Karpas-422 (cell line): ENCODE measurements at regions not wholly inside any gene's neighbourhood (a gene's known extent, or its start where the extent isn't known, plus 50 kb on each side); places are given as distances from the start of the nearest gene placed in this dataset.

Source experiments
- DNase-seq: peaks from one replicate; pipeline ENCODE4 v3.0.0-alpha.2; 2015
- H2AFZ ChIP-seq: fragments of 200-600 bp; sonication (generic); 2 replicates; pipeline ENCODE4 v1.6.1; 2014; ENCODE audit warnings: antibody characterized with exemption, low read length, mixed read lengths
- H3K27ac ChIP-seq: fragments of 200-600 bp; sonication (generic); 2 replicates; pipeline ENCODE4 v1.5.1; 2014; ENCODE audit warnings: mild to moderate bottlenecking, low read length, moderate library complexity
- H3K27me3 ChIP-seq: fragments of 200-600 bp; sonication (generic); 2 replicates; pipeline ENCODE4 v1.6.1; 2014; ENCODE audit warnings: low read length, mixed read lengths
- H3K36me3 ChIP-seq: fragments of 200-600 bp; sonication (generic); 2 replicates; pipeline ENCODE4 v1.6.1; 2014; ENCODE audit warnings: low read length, mixed read lengths; ENCODE audit not compliant: insufficient read depth
- H3K4me1 ChIP-seq: fragments of 200-600 bp; sonication (generic); 2 replicates; pipeline ENCODE4 v1.6.1; 2014; ENCODE audit warnings: mild to moderate bottlenecking, low read length, mixed read lengths
- H3K4me2 ChIP-seq: fragments of 200-600 bp; sonication (generic); 2 replicates; pipeline ENCODE4 v1.6.1; 2014; ENCODE audit warnings: low read length, low read depth, mild to moderate bottlenecking; ENCODE audit not compliant: poor library complexity, severe bottlenecking
- H3K4me3 ChIP-seq: fragments of 200-600 bp; sonication (generic); 2 replicates; pipeline ENCODE4 v1.5.1; 2014; ENCODE audit warnings: mild to moderate bottlenecking, antibody characterized with exemption, low read length, mixed read lengths
- H3K79me2 ChIP-seq: fragments of 200-600 bp; sonication (generic); 2 replicates; pipeline ENCODE4 v1.6.1; 2014; ENCODE audit warnings: mild to moderate bottlenecking, low read length, mixed read lengths
- H3K9ac ChIP-seq: fragments of 200-600 bp; sonication (generic); 2 replicates; pipeline ENCODE4 v1.6.0; 2014; ENCODE audit warnings: low read length
- H3K9me2 ChIP-seq: fragments of 200-600 bp; sonication (generic), shearing (Covaris generic); replicated peaks from 2 replicates; pipeline ENCODE4 v1.6.0; 2014; ENCODE audit warnings: mild to moderate bottlenecking, low read length, moderate library complexity; ENCODE audit not compliant: insufficient read depth
- H3K9me3 ChIP-seq: fragments of 300-700, 200-600 bp; sonication (generic); 2 replicates; pipeline ENCODE4 v1.6.1; 2014; ENCODE audit warnings: low read length, mixed read lengths
- H4K20me1 ChIP-seq: fragments of 200-600 bp; sonication (generic); 2 replicates; pipeline ENCODE4 v1.6.1; 2014; ENCODE audit warnings: mild to moderate bottlenecking, antibody characterized with exemption, low read length, low read depth; ENCODE audit not compliant: insufficient read depth

GRCh38 chr13:80841414-80841813 lies 500.5 kb upstream of the SPRY2 start:
- DNase-seq: no peak
- Histone ChIP-seq H3K27me3 (no peaks in the 10 kb centered on the region), H4K20me1 (no peaks in the 10 kb centered on the region), H3K9ac (no peak overlapping the region), H3K79me2 (no peaks in the 10 kb centered on the region), H3K36me3 (no peaks in the 10 kb centered on the region), H3K27ac (no peak overlapping the region), H3K4me3 (no peak overlapping the region), H3K4me1 (no peaks in the 10 kb centered on the region), H3K4me2 (no peak overlapping the region), H3K9me3 (peaks cover 11% of the 10 kb centered on the region), H2AFZ (no peak overlapping the region), H3K9me2 (no peaks in the 10 kb centered on the region)

DNA sequence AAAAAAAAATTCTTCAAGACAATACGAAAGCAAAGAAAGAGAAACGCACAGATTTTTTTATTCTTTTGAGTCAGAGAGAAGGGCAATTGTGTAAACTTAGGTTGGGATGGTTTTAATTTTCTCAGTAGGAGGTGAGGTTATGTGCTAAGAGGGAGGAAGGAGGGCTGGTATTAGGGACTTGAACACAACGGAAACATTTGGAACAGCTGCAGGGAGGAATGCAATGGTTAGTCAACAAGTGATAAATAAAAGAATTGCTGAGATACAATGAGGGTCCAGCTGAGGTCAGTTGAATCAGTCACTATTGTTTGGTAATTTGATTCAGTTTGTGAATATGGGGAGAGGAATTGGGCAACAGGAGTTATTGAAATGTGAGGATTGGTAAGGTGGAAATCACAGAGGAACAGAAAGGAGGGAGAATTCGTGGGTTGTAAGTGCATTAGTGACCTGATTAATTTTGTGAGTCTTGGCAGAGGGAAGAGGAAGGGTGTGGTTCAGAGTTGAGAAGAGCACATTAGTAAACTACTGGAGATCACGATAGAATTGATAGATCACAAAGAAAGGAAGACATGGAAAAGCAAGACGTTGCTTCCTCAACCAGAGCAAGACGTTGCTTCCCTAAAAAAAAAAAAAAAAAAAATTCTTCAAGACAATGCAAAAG lies 499.5 kb upstream of the SPRY2 start:
- Histone ChIP-seq H3K79me2 (no peaks in the 10 kb centered on the region), H3K36me3 (no peaks in the 10 kb centered on the region), H3K27ac (no peak overlapping the region), H3K9me2 (no peaks in the 10 kb centered on the region), H2AFZ (no peak overlapping the region), H3K4me2 (no peak overlapping the region), H3K4me3 (no peak overlapping the region), H3K9me3 (peaks cover 18% of the 10 kb centered on the region), H3K27me3 (no peaks in the 10 kb centered on the region), H3K9ac (no peak overlapping the region), H4K20me1 (no peaks in the 10 kb centered on the region), H3K4me1 (no peaks in the 10 kb centered on the region)
- no peak for DNase-seq

- Histone ChIP-seq H4K20me1 (no peaks in the 10 kb centered on the region), H3K4me3 (no peak overlapping the region), H3K9ac (no peak overlapping the region), H3K9me2 (no peaks in the 10 kb centered on the region), H3K4me1 (no peaks in the 10 kb centered on the region), H3K79me2 (no peaks in the 10 kb centered on the region), H3K9me3 (peaks cover 22% of the 10 kb centered on the region), H3K36me3 (no peaks in the 10 kb centered on the region), H3K27ac (no peak overlapping the region), H2AFZ (no peak overlapping the region), H3K27me3 (no peaks in the 10 kb centered on the region), H3K4me2 (no peak overlapping the region)
- DNase-seq: no peak
These were observed 495.0 kb upstream of the SPRY2 start for GRCh38 chr13:80835902-80836301.

- no peaks in the 10 kb centered on the region for H3K4me1 ChIP-seq
- no peak overlapping the region for H3K4me2 ChIP-seq
- no peak overlapping the region for H3K9ac ChIP-seq
- H3K27me3 ChIP-seq: no peaks in the 10 kb centered on the region
- no peak for DNase-seq
- H4K20me1 ChIP-seq: no peaks in the 10 kb centered on the region
- H3K36me3 ChIP-seq: no peaks in the 10 kb centered on the region
- H3K9me3 ChIP-seq: peaks cover 28% of the 10 kb centered on the region
- H3K9me2 ChIP-seq: no peaks in the 10 kb centered on the region
- H2AFZ ChIP-seq: no peak overlapping the region
- no peak overlapping the region for H3K27ac ChIP-seq
- H3K4me3 ChIP-seq: no peak overlapping the region
- H3K79me2 ChIP-seq: no peaks in the 10 kb centered on the region
These were observed 489.5 kb upstream of the SPRY2 start for GRCh38 chr13:80830431-80830830.

- peaks cover 32% of the 10 kb centered on the region for H3K9me3 ChIP-seq
- H3K9me2 ChIP-seq: no peaks in the 10 kb centered on the region
- DNase-seq: no peak
These were observed 487.8 kb upstream of the SPRY2 start for GRCh38 chr13:80828759-80829158.

DNA sequence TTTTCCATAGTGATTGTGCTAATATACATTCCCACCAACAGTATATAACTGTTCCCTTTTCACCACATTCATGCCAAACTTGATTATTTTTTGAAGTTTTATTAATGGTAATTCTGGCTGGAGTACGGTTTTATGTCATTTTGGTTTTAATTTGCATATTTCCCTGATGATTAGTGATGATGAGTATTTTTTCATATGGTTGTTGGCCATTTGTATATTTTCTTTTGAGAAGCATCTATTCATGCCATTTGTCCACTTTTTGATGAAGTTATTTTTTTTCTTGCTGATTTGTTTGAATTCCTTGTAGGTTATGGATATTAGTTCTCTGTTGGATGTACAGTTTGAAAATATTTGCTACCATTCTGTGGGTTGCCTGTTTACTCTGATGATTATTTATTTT lies 484.4 kb upstream of the SPRY2 start:
- Histone ChIP-seq H3K9me2 (no peaks in the 10 kb centered on the region), H3K9ac (no peak overlapping the region), H3K36me3 (no peaks in the 10 kb centered on the region), H2AFZ (no peak overlapping the region), H3K9me3 (peaks cover 42% of the 10 kb centered on the region), H3K4me1 (no peaks in the 10 kb centered on the region), H3K4me3 (no peak overlapping the region), H4K20me1 (no peaks in the 10 kb centered on the region), H3K79me2 (no peaks in the 10 kb centered on the region), H3K27me3 (no peaks in the 10 kb centered on the region), H3K4me2 (no peak overlapping the region), H3K27ac (no peak overlapping the region)
- DNase-seq: no peak

More at GRCh38 chr13:80828759-80829158, 487.8 kb upstream of the SPRY2 start:
- Histone ChIP-seq H3K9ac (no peak overlapping the region), H3K4me2 (no peak overlapping the region), H3K27me3 (no peaks in the 10 kb centered on the region), H3K36me3 (no peaks in the 10 kb centered on the region), H3K4me3 (no peak overlapping the region), H3K4me1 (no peaks in the 10 kb centered on the region), H4K20me1 (no peaks in the 10 kb centered on the region), H2AFZ (no peak overlapping the region), H3K27ac (no peak overlapping the region), H3K79me2 (no peaks in the 10 kb centered on the region)

DNA sequence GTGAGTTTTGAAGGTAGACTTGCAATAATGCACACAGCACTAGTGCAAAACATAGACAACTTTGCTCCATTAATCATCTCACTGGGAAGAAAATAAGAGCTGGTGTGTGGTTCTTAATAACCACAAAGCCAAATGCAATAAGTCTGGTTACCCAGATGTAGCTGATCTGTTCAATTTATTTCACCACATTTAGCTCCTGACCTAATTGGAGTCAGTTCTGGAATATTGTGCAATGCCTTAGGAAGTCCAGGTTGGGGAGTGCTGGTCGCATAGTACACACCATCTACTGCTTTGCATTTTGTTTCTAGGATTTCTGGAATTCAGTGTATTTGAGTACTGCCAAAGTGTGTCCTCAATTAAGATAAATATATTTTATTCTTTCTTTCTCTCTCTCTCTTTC lies 483.3 kb upstream of the SPRY2 start:
- Histone ChIP-seq H3K27ac (no peak overlapping the region), H3K79me2 (no peaks in the 10 kb centered on the region), H3K4me3 (no peak overlapping the region), H3K4me2 (no peak overlapping the region), H3K27me3 (no peaks in the 10 kb centered on the region), H3K36me3 (no peaks in the 10 kb centered on the region), H3K9ac (no peak overlapping the region), H3K9me2 (no peaks in the 10 kb centered on the region), H2AFZ (no peak overlapping the region), H3K4me1 (no peaks in the 10 kb centered on the region), H3K9me3 (peaks cover 36% of the 10 kb centered on the region), H4K20me1 (no peaks in the 10 kb centered on the region)
- no peak for DNase-seq

DNA sequence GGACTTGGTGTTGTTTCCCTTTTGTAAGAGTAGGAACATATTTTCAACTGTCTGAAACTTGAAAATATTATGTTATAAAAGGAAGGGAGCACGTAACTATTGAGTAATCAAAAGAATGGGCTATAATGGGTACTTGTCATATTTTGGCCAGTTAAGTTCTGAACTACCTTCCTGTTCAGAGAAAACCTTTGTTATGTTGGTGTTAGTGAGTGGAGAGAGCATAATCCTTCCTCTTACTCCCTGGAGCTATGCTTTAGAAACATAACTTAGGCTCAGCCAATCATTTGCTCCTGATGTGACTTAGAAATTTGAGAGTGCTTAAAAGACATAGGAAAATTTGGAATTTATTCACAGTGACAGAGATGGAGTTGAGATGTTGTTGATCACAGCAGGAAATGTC lies 482.5 kb upstream of the SPRY2 start:
- Histone ChIP-seq H3K27ac (no peak overlapping the region), H3K9me3 (peaks cover 32% of the 10 kb centered on the region), H3K27me3 (no peaks in the 10 kb centered on the region), H3K9ac (no peak overlapping the region), H3K9me2 (no peaks in the 10 kb centered on the region), H3K36me3 (no peaks in the 10 kb centered on the region), H3K79me2 (no peaks in the 10 kb centered on the region), H3K4me1 (no peaks in the 10 kb centered on the region), H4K20me1 (no peaks in the 10 kb centered on the region), H2AFZ (no peak overlapping the region), H3K4me2 (no peak overlapping the region), H3K4me3 (no peak overlapping the region)
- no peak for DNase-seq

- Histone ChIP-seq H2AFZ (no peak overlapping the region), H3K9me3 (peaks cover 37% of the 10 kb centered on the region), H3K27ac (no peak overlapping the region), H3K36me3 (no peaks in the 10 kb centered on the region), H3K4me2 (no peak overlapping the region), H3K9me2 (no peaks in the 10 kb centered on the region), H3K27me3 (no peaks in the 10 kb centered on the region), H3K9ac (no peak overlapping the region), H3K79me2 (no peaks in the 10 kb centered on the region), H4K20me1 (no peaks in the 10 kb centered on the region), H3K4me3 (no peak overlapping the region), H3K4me1 (no peaks in the 10 kb centered on the region)
- DNase-seq: no peak
These were observed 480.5 kb upstream of the SPRY2 start for GRCh38 chr13:80821466-80821865.
